IPS-18a (cell line): ENCODE measurements at regions not wholly inside any gene's neighbourhood (a gene's known extent, or its start where the extent isn't known, plus 50 kb on each side); places are given as distances from the start of the nearest gene placed in this dataset.

Source experiments
- H3K27ac ChIP-seq: one replicate; pipeline ENCODE4 v1.5.1; 2013; ENCODE audit warnings: low read length
- H3K27me3 ChIP-seq: one replicate; pipeline ENCODE4 v1.6.1; 2013; ENCODE audit warnings: mild to moderate bottlenecking, low read length; ENCODE audit not compliant: control insufficient read depth, insufficient read depth
- H3K36me3 ChIP-seq: one replicate; pipeline ENCODE4 v1.6.1; 2013; ENCODE audit warnings: low read depth, low read length; ENCODE audit not compliant: control insufficient read depth
- H3K4me1 ChIP-seq: one replicate; pipeline ENCODE4 v1.6.1; 2013; ENCODE audit warnings: low read depth, low read length; ENCODE audit not compliant: control insufficient read depth
- H3K4me3 ChIP-seq: one replicate; pipeline ENCODE4 v1.5.1; 2013; ENCODE audit warnings: low read length
- H3K9ac ChIP-seq: one replicate; pipeline ENCODE4 v1.6.1; 2013; ENCODE audit warnings: mild to moderate bottlenecking, low read length, moderate library complexity
- H3K9me3 ChIP-seq: one replicate; pipeline ENCODE4 v1.6.1; 2013; ENCODE audit warnings: low read depth, low read length; ENCODE audit not compliant: control insufficient read depth

DNA sequence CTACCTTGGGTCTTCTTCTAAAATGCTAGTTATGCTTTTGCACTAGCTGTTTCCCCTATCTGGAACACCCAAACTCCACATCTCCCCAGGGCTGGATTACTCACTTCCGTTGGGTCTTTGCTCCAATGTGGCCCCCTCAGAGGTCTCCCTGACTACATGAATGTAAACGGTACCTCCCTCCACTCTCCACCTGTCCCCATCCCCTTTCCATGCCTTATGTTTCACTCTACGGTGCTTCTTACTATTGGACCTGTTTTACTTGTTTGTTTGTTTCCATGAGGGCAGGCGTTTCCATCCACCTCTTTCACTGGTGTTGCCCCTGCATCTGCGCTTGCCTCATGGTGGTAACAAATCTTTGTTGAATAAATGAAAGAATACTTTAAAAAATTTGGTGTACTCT lies 256.4 kb downstream of the SNAPC1 start:
- no peaks in the 10 kb centered on the region for H3K36me3 ChIP-seq
- no peak overlapping the region for H3K27ac ChIP-seq
- H3K4me1 ChIP-seq, result no peaks in the 10 kb centered on the region
- no peaks in the 10 kb centered on the region for H3K9me3 ChIP-seq
- no peak overlapping the region for H3K9ac ChIP-seq
- H3K4me3 ChIP-seq, result no peak overlapping the region
- H3K27me3 ChIP-seq, result no peaks in the 10 kb centered on the region

DNA sequence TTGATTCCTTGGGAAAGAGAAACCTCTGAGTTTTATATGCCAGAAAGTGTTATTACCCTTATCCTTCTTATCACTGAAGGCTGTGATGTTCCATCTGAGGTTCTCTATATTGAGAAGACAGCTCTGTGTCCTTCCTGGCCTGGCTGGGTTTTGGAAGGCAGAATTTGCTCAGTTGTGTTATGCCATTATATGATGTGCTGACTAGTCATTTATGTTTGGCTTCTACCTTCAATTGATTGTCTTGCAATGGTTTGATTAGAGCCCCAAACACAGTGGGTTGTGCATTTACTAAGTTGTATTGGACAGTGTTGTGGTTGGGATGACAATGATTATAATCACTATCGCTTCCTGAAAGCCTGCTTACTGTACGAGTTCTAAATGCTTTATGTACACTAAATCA lies 265.7 kb downstream of the SNAPC1 start:
- Histone ChIP-seq H3K9ac (no peak overlapping the region), H3K4me1 (no peaks in the 10 kb centered on the region), H3K27ac (no peak overlapping the region), H3K27me3 (no peaks in the 10 kb centered on the region), H3K9me3 (no peaks in the 10 kb centered on the region), H3K4me3 (no peak overlapping the region), H3K36me3 (no peaks in the 10 kb centered on the region)

DNA sequence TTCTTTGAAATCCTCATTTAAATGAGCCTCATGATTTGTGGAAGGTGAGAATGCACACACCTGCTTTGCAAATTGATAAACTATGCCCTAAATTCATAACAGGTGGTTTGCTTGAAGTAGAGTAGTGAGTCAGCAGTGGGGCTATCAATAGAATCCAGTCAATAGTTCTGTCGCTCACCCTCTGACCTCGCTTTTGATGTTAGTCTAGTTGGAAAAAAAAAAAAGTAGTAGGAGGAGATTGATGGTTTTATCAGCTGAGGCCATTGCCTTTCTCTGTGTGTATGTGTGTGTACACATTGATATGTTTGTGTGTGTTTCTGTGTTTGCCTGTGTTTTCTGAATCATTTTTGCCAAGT lies 267.3 kb downstream of the SNAPC1 start:
- no peaks in the 10 kb centered on the region for H3K27me3 ChIP-seq
- no peak overlapping the region for H3K9ac ChIP-seq
- no peaks in the 10 kb centered on the region for H3K9me3 ChIP-seq
- H3K36me3 ChIP-seq, result no peaks in the 10 kb centered on the region
- no peaks in the 10 kb centered on the region for H3K4me1 ChIP-seq
- no peak overlapping the region for H3K27ac ChIP-seq
- H3K4me3 ChIP-seq, result no peak overlapping the region

DNA sequence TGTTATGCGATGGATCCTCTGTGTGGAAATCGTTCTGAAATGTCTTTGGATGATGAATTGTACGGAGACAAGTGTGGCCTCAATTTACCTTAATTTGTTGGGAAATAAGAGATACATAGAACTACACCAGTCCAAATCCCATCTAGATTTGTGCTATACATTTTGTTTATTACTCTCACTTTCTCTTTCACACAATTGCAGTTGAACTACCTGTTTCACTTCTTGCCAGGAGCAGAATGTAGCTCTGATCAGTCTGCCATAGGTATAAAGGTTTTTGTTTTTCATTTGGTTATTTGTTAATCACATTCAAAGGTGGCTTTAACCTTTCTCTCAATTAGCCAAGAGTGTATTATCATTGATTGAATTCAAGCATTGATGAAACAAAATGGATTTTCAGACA lies 268.2 kb downstream of the SNAPC1 start:
- Histone ChIP-seq H3K27ac (no peak overlapping the region), H3K27me3 (no peaks in the 10 kb centered on the region), H3K4me3 (no peak overlapping the region), H3K4me1 (no peaks in the 10 kb centered on the region), H3K9ac (no peak overlapping the region), H3K9me3 (no peaks in the 10 kb centered on the region), H3K36me3 (no peaks in the 10 kb centered on the region)

DNA sequence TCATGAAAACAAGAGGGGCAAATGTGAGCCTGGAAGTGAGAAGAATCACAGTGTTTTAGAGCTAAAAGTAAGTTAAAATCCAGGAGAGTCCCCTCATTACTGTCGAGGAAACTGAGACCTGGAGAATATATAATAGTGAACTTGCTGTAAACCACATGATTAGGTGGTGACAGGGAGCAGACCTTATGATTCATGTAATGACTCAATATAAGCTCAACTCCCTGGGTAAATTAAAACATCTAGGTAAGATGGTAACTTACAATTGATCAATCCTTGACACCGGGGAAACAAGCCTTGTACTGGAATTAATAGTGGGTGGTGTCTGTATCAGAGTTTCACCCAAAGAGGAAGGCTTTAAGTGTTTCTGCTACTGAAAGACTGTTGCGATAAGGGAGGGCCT lies 269.3 kb downstream of the SNAPC1 start:
- H3K9me3 ChIP-seq, result no peaks in the 10 kb centered on the region
- no peak overlapping the region for H3K4me3 ChIP-seq
- no peaks in the 10 kb centered on the region for H3K4me1 ChIP-seq
- H3K9ac ChIP-seq, result no peak overlapping the region
- no peaks in the 10 kb centered on the region for H3K27me3 ChIP-seq
- no peaks in the 10 kb centered on the region for H3K36me3 ChIP-seq
- no peak overlapping the region for H3K27ac ChIP-seq

DNA sequence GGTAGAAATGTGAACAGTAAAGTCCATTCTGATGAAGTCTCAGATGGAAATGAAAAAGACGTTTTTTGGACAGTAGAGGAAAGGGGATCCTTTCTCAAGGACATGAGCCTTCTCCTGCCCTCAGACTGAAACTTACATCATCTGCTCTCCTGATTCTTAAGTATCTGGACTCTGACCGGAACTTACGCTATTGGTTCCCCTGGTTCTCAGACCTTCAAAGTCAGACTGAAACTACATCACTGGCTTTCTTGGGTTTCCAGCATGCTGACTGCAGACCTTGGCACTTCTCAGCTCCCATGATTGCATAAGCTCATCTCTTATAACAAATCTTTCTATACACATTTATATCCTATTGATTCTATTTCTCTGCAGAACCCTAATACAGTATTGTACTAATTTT lies 291.0 kb downstream of the SNAPC1 start:
- Histone ChIP-seq H3K27ac (no peak overlapping the region), H3K27me3 (no peaks in the 10 kb centered on the region), H3K9ac (no peak overlapping the region), H3K4me3 (no peak overlapping the region), H3K4me1 (peaks cover 5% of the 10 kb centered on the region), H3K36me3 (no peaks in the 10 kb centered on the region), H3K9me3 (peaks cover 2% of the 10 kb centered on the region)

DNA sequence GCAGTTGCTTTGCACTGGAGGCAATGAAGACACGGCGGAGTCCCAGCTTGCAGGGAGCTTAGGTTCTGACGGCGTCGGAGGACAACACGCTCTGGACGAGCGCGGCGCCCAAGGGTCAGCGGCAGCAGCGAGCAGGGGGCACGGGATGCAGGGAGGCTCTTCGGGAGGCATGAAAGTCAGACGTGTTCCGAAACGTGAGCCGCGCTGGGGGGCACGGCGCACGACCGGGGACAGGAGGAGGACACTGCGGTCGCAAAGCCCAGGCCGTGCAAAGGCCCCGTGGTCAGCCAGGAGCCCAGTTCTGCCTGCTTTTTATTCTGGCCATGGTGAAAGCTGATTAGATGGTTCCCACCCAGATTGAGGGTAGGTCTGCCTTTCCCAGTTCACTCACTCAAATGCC lies 294.6 kb downstream of the SNAPC1 start:
- Histone ChIP-seq H3K9me3 (peaks cover 2% of the 10 kb centered on the region), H3K4me1 (peaks cover 5% of the 10 kb centered on the region), H3K27me3 (no peaks in the 10 kb centered on the region), H3K36me3 (no peaks in the 10 kb centered on the region), H3K4me3 (no peak overlapping the region), H3K9ac (no peak overlapping the region), H3K27ac (no peak overlapping the region)

DNA sequence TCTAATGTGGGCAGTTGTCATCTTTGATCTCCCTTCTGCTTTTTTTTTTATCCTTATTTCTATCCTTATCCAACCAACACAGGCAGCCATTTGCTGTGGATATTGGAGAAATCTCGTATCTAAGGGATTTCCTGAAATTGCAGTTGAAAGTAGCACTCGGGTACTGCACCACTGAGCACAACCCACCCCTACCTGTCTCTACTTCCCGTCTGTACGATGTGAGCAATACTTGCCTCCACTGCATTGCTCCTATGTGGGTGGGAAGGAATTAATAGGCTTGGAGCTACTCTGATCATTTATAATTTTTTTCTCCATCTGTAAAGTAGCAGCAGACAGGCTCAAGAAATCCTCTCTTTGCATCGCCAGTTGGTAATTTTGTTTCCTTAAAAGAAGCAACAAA lies 300.4 kb downstream of the SNAPC1 start:
- no peak overlapping the region for H3K27ac ChIP-seq
- H3K9me3 ChIP-seq, result no peaks in the 10 kb centered on the region
- H3K4me3 ChIP-seq, result no peak overlapping the region
- no peaks in the 10 kb centered on the region for H3K4me1 ChIP-seq
- no peak overlapping the region for H3K9ac ChIP-seq
- no peaks in the 10 kb centered on the region for H3K27me3 ChIP-seq
- H3K36me3 ChIP-seq, result no peaks in the 10 kb centered on the region

DNA sequence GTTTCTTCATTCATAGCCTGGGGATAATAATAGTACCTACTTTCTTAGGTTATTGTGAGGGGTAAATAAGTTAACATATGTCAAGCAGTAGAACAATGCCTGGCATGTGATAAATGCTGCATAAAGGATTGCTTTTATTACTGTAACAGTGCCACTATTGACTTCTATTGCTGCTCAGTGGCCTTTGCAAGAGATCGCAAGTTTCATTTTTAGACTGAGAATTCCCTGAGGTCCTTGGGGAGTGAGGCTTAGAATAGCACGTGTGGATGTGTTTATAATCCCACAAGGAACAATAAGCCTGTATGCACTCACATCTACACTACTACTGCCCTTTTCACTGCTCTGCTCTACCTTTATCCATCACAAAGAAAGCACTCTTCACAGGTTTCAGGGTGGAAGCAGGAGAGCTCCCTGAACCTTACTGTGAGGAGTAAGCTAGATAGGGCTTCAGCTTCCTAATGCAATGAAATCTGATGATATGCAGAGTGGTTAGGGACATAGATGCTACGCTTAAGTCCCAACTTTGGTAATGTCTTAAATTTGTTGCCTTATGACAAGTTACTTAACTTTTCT lies 302.6 kb downstream of the SNAPC1 start:
- Histone ChIP-seq H3K27me3 (no peaks in the 10 kb centered on the region), H3K4me3 (no peak overlapping the region), H3K9me3 (no peaks in the 10 kb centered on the region), H3K9ac (no peak overlapping the region), H3K4me1 (no peaks in the 10 kb centered on the region), H3K36me3 (no peaks in the 10 kb centered on the region), H3K27ac (no peak overlapping the region)

DNA sequence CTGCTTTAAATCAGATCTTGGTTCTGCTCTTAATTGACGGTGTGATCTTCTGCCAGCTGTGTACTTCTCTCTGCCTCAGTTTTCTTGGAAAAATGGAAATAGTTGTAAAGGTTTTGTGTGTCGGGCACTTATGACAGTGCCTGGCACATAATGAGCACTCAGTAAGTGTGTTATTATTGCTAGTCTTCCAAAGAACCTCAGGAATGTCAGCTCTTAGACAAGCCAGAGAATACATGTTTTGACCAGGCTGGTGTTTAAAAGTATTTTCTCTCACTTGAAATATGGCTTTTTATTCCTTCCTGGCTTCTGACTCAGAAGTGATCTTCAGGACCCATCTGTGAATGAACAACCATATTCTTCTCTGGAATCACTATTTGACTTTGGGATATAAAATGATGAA lies 304.1 kb downstream of the SNAPC1 start:
- H3K4me1 ChIP-seq, result no peaks in the 10 kb centered on the region
- no peak overlapping the region for H3K4me3 ChIP-seq
- no peaks in the 10 kb centered on the region for H3K27me3 ChIP-seq
- no peak overlapping the region for H3K27ac ChIP-seq
- H3K9ac ChIP-seq, result no peak overlapping the region
- no peaks in the 10 kb centered on the region for H3K9me3 ChIP-seq
- no peaks in the 10 kb centered on the region for H3K36me3 ChIP-seq

DNA sequence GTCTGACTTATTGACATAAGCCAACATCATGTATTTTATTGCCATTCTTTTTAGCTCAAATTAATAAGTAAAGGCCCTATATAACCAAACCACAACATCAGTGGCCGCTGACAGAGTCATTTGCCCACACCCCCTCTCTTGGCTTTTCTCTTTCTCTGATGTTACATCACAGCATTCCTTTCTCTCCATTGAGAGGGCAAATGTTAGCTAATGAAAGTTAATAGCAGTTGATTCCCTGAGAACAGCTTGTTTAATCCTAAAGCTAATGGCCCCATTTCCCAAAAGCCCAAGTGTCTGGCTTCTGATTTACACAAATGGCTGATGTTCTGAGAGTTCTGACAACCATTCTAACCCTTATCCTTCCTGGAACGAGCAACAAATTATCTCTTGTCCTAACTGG lies 308.8 kb downstream of the SNAPC1 start:
- H3K4me3 ChIP-seq, result no peak overlapping the region
- no peaks in the 10 kb centered on the region for H3K4me1 ChIP-seq
- H3K27me3 ChIP-seq, result no peaks in the 10 kb centered on the region
- H3K27ac ChIP-seq, result no peak overlapping the region
- H3K9me3 ChIP-seq, result no peaks in the 10 kb centered on the region
- no peaks in the 10 kb centered on the region for H3K36me3 ChIP-seq
- H3K9ac ChIP-seq, result no peak overlapping the region

DNA sequence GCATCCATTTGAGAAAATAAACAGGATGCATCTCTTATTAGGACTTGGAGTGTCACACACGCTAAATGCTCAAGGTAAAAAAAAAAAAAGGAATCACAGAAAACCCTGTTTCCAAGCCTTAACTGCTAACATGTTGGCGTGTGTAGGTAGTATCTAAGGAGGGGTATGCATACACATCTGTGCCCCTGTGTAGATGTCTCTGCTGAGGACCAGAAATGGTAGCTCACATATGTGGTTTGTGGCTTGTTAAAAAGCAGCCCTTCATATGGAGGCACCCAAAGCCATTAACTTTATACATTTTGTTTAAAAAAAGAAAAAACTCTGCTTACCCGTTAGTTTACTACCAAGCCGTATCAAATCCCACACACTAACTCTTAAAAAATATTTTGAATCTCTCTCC lies 314.1 kb downstream of the SNAPC1 start:
- H3K9ac ChIP-seq, result no peak overlapping the region
- no peak overlapping the region for H3K4me3 ChIP-seq
- H3K27me3 ChIP-seq, result no peaks in the 10 kb centered on the region
- H3K4me1 ChIP-seq, result no peaks in the 10 kb centered on the region
- no peak overlapping the region for H3K27ac ChIP-seq
- no peaks in the 10 kb centered on the region for H3K36me3 ChIP-seq
- H3K9me3 ChIP-seq, result no peaks in the 10 kb centered on the region
